Mesendoderm (in vitro differentiated cells): ENCODE measurements at regions not wholly inside any gene's neighbourhood (a gene's known extent, or its start where the extent isn't known, plus 50 kb on each side); places are given as distances from the start of the nearest gene placed in this dataset.

Experiments
- DNase-seq: peaks from one replicate; pipeline ENCODE4 v3.0.0; 2013
- H2AK5ac ChIP-seq: 2 replicates; pipeline ENCODE4 v1.6.1; 2013; ENCODE audit warnings: low read length, inconsistent platforms
- H2BK120ac ChIP-seq: 2 replicates; pipeline ENCODE4 v1.6.1; 2013; ENCODE audit warnings: low read depth, mild to moderate bottlenecking, low read length, moderate library complexity, mixed read lengths
- H2BK15ac ChIP-seq: replicated peaks from 2 replicates; pipeline ENCODE4 v1.6.1; 2013; ENCODE audit warnings: low read depth, mild to moderate bottlenecking, moderate library complexity
- H2BK5ac ChIP-seq: 2 replicates; pipeline ENCODE4 v1.6.1; 2013; ENCODE audit warnings: low read length, inconsistent platforms
- H3K18ac ChIP-seq: 2 replicates; pipeline ENCODE4 v1.6.1; 2013; ENCODE audit warnings: mild to moderate bottlenecking, low read length, mixed read lengths
- H3K23ac ChIP-seq: one replicate; pipeline ENCODE4 v1.6.1; 2013; ENCODE audit warnings: low read length
- H3K27ac ChIP-seq: 2 replicates; pipeline ENCODE4 v1.5.1; 2013; ENCODE audit warnings: low read depth, mild to moderate bottlenecking, inconsistent platforms, low read length, moderate library complexity
- H3K27me3 ChIP-seq: 2 replicates; pipeline ENCODE4 v1.6.1; 2013; ENCODE audit warnings: low read length, control low read depth, mild to moderate bottlenecking, inconsistent platforms; ENCODE audit not compliant: insufficient read depth, poor library complexity
- H3K36me3 ChIP-seq: 2 replicates; pipeline ENCODE4 v1.6.1; 2013; ENCODE audit warnings: low read length, inconsistent platforms; ENCODE audit not compliant: control insufficient read depth, insufficient read depth
- H3K4ac ChIP-seq: one replicate; pipeline ENCODE4 v1.6.1; 2013; ENCODE audit warnings: low read depth, mild to moderate bottlenecking, low read length, moderate library complexity
- H3K4me1 ChIP-seq: 2 replicates; pipeline ENCODE4 v1.6.1; 2013; ENCODE audit warnings: low read depth, low read length, inconsistent platforms; ENCODE audit not compliant: control insufficient read depth
- H3K4me2 ChIP-seq: 2 replicates; pipeline ENCODE4 v1.6.1; 2013; ENCODE audit warnings: low read length
- H3K4me3 ChIP-seq: 2 replicates; pipeline ENCODE4 v1.5.1; 2013; ENCODE audit warnings: mild to moderate bottlenecking, low read length
- H3K56ac ChIP-seq: one replicate; pipeline ENCODE4 v1.6.1; 2013; ENCODE audit warnings: low read length
- H3K79me1 ChIP-seq: 2 replicates; pipeline ENCODE4 v1.6.1; 2013; ENCODE audit warnings: low read length, inconsistent platforms
- H3K79me2 ChIP-seq: 2 replicates; pipeline ENCODE4 v1.6.1; 2013; ENCODE audit warnings: mild to moderate bottlenecking, low read length; ENCODE audit not compliant: control insufficient read depth, insufficient read depth
- H3K9ac ChIP-seq: 2 replicates; pipeline ENCODE4 v1.6.1; 2013; ENCODE audit warnings: low read length, inconsistent platforms
- H4K5ac ChIP-seq: one replicate; pipeline ENCODE4 v1.6.1; 2013; ENCODE audit warnings: low read length
- H4K8ac ChIP-seq: one replicate; pipeline ENCODE4 v1.6.1; 2013; ENCODE audit warnings: low read depth, mild to moderate bottlenecking, control low read depth, low read length, moderate library complexity
- WGBS: extraction: QIAGEN DNeasy Blood & Tissue Kit; methylation state at CpG from one replicate; pipeline ENCODE4 v1.1.7; 2013; ENCODE audit warnings: low lambda C conversion rate, missing lambda C conversion rate; ENCODE audit not compliant: insufficient coverage; ENCODE audit errors: extremely low coverage; 5-methylcytosine and 5-hydroxymethylcytosine counted together

GRCh38 chr3:124143047-124143446 is 151.1 kb upstream of the ROPN1 start:
- H3K4me3 ChIP-seq: no peak overlapping the region
- H2BK15ac ChIP-seq: no peak overlapping the region
- H3K36me3 ChIP-seq: no peaks in the 10 kb centered on the region
- H3K4ac ChIP-seq: no peak overlapping the region
- H4K8ac ChIP-seq: no peak overlapping the region
- H3K56ac ChIP-seq: no peak overlapping the region
- no peaks in the 10 kb centered on the region for H3K27me3 ChIP-seq
- H3K9ac ChIP-seq: no peak overlapping the region
- no peak overlapping the region for H2BK120ac ChIP-seq
- no CpG with 5 or more reads among the region's 1 CpG for WGBS
- H3K4me2 ChIP-seq: no peak overlapping the region
- no peaks in the 10 kb centered on the region for H3K79me2 ChIP-seq
- H2AK5ac ChIP-seq: no peak overlapping the region
- H3K79me1 ChIP-seq: no peaks in the 10 kb centered on the region
- no peak overlapping the region for H3K18ac ChIP-seq
- DNase-seq: no peak
- no peak overlapping the region for H4K5ac ChIP-seq
- H3K27ac ChIP-seq: no peak overlapping the region
- H3K4me1 ChIP-seq: no peaks in the 10 kb centered on the region
- no peak overlapping the region for H3K23ac ChIP-seq
- no peak overlapping the region for H2BK5ac ChIP-seq

GRCh38 chr3:124144035-124144814 is 152.3 kb upstream of the ROPN1 start:
- H3K79me2 ChIP-seq: no peaks in the 10 kb centered on the region
- no peaks in the 10 kb centered on the region for H3K79me1 ChIP-seq
- no peaks in the 10 kb centered on the region for H3K27me3 ChIP-seq
- H3K27ac ChIP-seq: no peak overlapping the region
- H3K18ac ChIP-seq: no peak overlapping the region
- no peaks in the 10 kb centered on the region for H3K36me3 ChIP-seq
- DNase-seq: no peak
- H3K4me1 ChIP-seq: no peaks in the 10 kb centered on the region
- H3K23ac ChIP-seq: no peak overlapping the region
- H3K4me2 ChIP-seq: no peak overlapping the region
- no peak overlapping the region for H4K5ac ChIP-seq
- H3K9ac ChIP-seq: no peak overlapping the region
- no peak overlapping the region for H3K4ac ChIP-seq
- no peak overlapping the region for H2BK15ac ChIP-seq
- H3K4me3 ChIP-seq: no peak overlapping the region
- H2BK5ac ChIP-seq: no peak overlapping the region
- no peak overlapping the region for H3K56ac ChIP-seq
- H4K8ac ChIP-seq: no peak overlapping the region
- H2AK5ac ChIP-seq: no peak overlapping the region
- H2BK120ac ChIP-seq: no peak overlapping the region
- WGBS: 100% methylated on average over 1 of the region's 6 CpGs

GRCh38 chr3:124147429-124147828 is 155.5 kb upstream of the ROPN1 start:
- Histone ChIP-seq H3K4ac (no peak overlapping the region), H2BK5ac (no peak overlapping the region), H2BK120ac (no peak overlapping the region), H3K79me2 (no peaks in the 10 kb centered on the region), H3K9ac (no peak overlapping the region), H4K5ac (no peak overlapping the region), H3K79me1 (no peaks in the 10 kb centered on the region), H3K27me3 (no peaks in the 10 kb centered on the region), H3K36me3 (no peaks in the 10 kb centered on the region), H3K4me1 (no peaks in the 10 kb centered on the region), H3K4me3 (no peak overlapping the region), H3K27ac (no peak overlapping the region), H3K18ac (no peak overlapping the region), H3K56ac (no peak overlapping the region), H3K4me2 (no peak overlapping the region), H3K23ac (no peak overlapping the region), H2BK15ac (no peak overlapping the region), H4K8ac (no peak overlapping the region), H2AK5ac (no peak overlapping the region)
- DNase-seq: no peak

GRCh38 chr3:124147946-124148345 is 156.0 kb upstream of the ROPN1 start:
- Histone ChIP-seq H3K79me2 (no peaks in the 10 kb centered on the region), H4K8ac (no peak overlapping the region), H4K5ac (no peak overlapping the region), H2BK120ac (no peak overlapping the region), H3K4me2 (no peak overlapping the region), H3K9ac (no peak overlapping the region), H3K23ac (no peak overlapping the region), H2AK5ac (no peak overlapping the region), H3K4ac (no peak overlapping the region), H3K4me1 (no peaks in the 10 kb centered on the region), H3K18ac (no peak overlapping the region), H3K79me1 (no peaks in the 10 kb centered on the region), H3K36me3 (no peaks in the 10 kb centered on the region), H3K56ac (no peak overlapping the region), H3K4me3 (no peak overlapping the region), H2BK15ac (no peak overlapping the region), H3K27me3 (no peaks in the 10 kb centered on the region), H3K27ac (no peak overlapping the region), H2BK5ac (no peak overlapping the region)
- no CpG with 5 or more reads among the region's 2 CpGs for WGBS
- DNase-seq: no peak

GRCh38 chr3:124149081-124149480 is 157.2 kb upstream of the ROPN1 start:
- no peak for DNase-seq
- Histone ChIP-seq H3K27me3 (no peaks in the 10 kb centered on the region), H3K79me1 (no peaks in the 10 kb centered on the region), H2BK5ac (no peak overlapping the region), H3K79me2 (no peaks in the 10 kb centered on the region), H2BK120ac (no peak overlapping the region), H4K5ac (no peak overlapping the region), H3K4me3 (no peak overlapping the region), H3K4me2 (no peak overlapping the region), H3K9ac (no peak overlapping the region), H2AK5ac (no peak overlapping the region), H3K23ac (no peak overlapping the region), H4K8ac (no peak overlapping the region), H3K4me1 (no peaks in the 10 kb centered on the region), H3K4ac (no peak overlapping the region), H3K27ac (no peak overlapping the region), H3K36me3 (no peaks in the 10 kb centered on the region), H3K56ac (no peak overlapping the region), H3K18ac (no peak overlapping the region), H2BK15ac (no peak overlapping the region)
- no CpG with 5 or more reads among the region's 1 CpG for WGBS

GRCh38 chr3:124149771-124150170 is 157.8 kb upstream of the ROPN1 start:
- no peak overlapping the region for H4K5ac ChIP-seq

More at GRCh38 chr3:124149771-124150170, 157.8 kb upstream of the ROPN1 start:
- H3K23ac ChIP-seq: no peak overlapping the region
- no peak for DNase-seq
- H3K56ac ChIP-seq: no peak overlapping the region
- H3K79me2 ChIP-seq: no peaks in the 10 kb centered on the region
- H3K4me2 ChIP-seq: no peak overlapping the region
- no peak overlapping the region for H3K4ac ChIP-seq
- no peaks in the 10 kb centered on the region for H3K36me3 ChIP-seq
- H3K9ac ChIP-seq: no peak overlapping the region
- H3K4me3 ChIP-seq: no peak overlapping the region
- no peaks in the 10 kb centered on the region for H3K4me1 ChIP-seq
- no peak overlapping the region for H2BK120ac ChIP-seq
- H3K18ac ChIP-seq: no peak overlapping the region
- H4K8ac ChIP-seq: no peak overlapping the region
- WGBS: no CpG with 5 or more reads among the region's 3 CpGs
- no peaks in the 10 kb centered on the region for H3K79me1 ChIP-seq
- H2AK5ac ChIP-seq: no peak overlapping the region
- no peak overlapping the region for H3K27ac ChIP-seq
- H2BK5ac ChIP-seq: no peak overlapping the region
- H3K27me3 ChIP-seq: no peaks in the 10 kb centered on the region
- no peak overlapping the region for H2BK15ac ChIP-seq
